EL (cell line): ENCODE measurements at regions not wholly inside any gene's neighbourhood (a gene's known extent, or its start where the extent isn't known, plus 50 kb on each side); places are given as distances from the start of the nearest gene placed in this dataset.
A peak's percentile ranks its signal among the peaks of the same experiment; 100 is the strongest.

ENCODE experiments used
- DNase-seq: peaks from one replicate; pipeline ENCODE4 v3.0.0-alpha.2; 2016

DNA sequence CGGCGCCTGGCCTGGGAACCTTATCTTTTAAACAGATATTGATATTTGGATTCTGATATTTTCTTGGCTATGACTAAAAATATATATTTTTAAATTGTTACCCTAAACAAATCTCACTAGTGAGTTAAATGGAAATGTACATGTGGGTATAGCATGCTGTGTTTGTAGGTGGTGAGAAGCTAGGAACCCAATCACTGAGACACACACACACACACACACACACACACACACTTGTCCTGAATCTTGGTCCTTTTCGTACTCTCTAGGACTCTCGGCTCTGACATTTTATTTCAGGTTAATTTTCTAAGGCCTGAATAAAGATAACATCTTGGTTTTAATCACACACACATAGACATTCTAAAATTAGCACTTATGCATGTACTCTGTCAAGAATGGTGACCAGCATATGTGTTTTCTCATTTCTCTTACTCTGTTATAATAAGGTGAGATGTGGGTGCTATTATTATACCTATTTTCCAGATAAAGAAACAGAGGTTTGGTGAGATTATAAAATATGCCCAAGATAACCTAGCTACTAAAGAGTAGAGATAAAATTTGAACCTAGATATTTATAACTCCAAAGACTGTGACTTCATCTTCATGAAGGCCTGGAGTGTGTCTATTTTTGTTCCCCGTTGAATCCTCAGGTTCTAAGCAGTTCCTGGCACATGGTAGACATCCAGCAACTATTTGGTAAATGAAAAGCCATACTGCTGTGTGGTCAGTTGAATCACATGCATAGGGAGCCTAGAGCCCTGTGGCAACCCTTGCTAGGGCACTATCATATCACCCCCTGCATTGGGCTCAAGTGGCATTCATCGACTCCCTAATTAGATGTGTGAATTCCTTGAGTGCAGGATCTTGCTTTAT, 85.0 kb upstream of the RAB3GAP2 start:
- no peak for DNase-seq

DNA sequence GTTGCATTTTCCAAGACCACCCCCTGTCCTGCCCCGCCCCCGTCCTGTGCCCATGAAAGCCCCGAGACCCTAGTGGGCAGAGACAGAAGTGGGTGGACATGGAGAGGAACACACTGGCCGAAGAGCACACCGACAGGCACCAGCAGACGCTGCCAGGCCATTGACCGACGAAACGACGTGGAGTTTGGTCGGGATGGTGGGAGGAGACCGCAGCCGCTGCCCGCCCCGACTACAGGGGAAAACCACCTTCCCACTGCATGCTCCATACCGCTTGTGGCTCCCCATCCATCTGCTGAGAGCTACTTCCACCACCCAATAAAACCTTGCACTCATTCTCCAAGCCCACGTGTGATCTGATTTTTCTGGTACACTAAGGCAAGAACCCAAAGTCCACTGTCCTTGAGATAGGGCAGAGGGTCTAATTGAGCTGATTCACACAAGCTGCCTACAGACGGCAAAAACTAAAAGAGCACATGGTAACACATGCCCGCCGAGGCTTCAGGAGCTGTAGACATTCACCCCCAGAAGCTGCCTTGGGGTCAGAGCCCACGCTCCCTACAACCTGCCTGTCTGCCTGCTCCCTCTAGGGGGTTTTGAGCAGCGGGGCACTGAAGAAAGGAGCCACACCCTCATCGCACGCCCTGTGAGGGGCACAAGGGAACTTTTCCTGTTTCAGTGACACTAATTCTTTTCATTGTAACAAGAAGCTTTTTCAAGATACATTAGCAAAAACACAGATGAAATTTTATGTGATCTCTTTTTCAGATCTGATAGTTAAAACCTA, 81.2 kb upstream of the RAB3GAP2 start:
- no peak for DNase-seq

DNA sequence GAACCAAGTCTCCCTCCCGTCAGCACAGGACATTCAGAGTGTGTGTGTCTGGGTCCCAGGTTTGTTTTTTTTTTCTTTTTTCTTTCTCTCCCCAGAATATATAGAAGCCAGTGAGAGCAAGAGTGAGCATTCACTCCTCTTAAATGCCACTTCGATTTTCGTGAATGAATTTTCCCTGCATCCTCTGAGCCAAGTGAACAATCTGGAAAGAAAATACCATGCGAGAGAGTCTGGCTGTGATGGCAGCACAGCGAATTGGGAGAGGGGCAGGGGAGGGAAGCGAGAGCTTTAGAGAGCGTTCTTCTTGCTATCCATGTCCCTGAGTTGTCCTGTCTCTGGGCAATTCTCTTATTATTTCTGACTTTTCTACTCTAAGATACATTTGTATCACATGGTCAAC, 76.0 kb upstream of the RAB3GAP2 start:
- no peak for DNase-seq

DNA sequence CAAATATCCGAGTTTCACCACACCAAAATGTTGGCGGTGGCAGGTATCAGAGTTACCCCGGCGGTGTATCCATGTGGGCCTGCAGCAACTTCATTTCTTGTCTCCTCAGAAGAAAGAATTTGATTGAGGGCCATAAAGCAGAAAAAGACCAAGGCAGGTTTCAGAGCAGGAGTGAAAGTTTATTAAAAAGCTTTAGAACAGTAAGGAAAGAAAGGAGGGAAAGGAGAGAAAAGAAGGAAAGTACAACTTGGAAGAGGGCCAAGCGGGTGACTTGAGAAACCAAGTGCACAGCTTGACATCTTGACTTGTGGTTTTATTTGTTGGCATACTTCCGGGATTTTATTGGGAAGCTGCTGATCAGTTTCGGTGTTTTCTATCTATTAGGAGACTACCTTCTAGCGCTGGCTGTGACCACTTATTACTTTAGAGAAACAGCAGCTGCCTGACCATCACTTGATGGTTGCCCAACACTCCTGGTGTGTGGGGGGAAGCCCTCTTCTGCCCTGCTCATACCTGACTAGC, 75.5 kb upstream of the RAB3GAP2 start:
- DNase-seq = no peak

DNA sequence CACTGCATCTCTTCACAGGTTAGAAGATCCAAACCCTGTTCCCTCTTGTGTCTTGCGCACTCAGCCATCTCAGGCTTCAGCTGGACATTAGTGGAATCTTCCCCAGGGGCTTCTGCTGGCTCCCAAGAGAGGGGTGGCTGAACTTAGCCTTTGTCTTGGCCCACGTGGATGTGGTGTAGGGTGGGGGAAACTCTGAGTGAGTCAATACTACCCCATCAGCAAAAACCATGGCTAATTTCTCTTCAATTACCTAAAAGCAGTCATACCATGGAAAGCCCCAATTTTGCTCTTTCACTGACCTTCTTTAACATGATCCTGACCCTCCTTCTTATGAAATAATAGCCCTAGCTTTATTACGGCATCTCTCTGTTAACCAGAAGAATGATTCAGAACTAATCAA, 72.5 kb upstream of the RAB3GAP2 start:
- DNase-seq = no peak

DNA sequence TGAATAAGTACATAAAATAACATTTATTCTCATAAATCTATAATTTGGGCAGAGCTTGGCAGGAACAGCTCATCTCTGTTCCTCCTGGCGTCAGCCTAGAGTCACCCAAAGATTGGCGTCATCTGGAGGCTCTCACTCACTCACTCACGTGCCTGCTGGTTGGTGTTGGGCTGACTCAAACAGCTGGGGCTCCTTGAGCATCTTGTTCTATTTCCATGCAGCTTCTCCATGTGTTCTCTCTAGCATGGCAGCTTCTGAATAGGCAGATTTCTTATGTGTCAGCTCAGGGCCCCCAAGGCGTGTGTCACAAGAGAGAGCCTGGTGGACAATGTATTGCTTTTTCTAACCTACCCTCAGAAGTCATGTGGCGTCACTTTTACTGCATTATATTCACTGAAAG, 70.6 kb upstream of the RAB3GAP2 start:
- DNase-seq = peak; percentile 26

DNA sequence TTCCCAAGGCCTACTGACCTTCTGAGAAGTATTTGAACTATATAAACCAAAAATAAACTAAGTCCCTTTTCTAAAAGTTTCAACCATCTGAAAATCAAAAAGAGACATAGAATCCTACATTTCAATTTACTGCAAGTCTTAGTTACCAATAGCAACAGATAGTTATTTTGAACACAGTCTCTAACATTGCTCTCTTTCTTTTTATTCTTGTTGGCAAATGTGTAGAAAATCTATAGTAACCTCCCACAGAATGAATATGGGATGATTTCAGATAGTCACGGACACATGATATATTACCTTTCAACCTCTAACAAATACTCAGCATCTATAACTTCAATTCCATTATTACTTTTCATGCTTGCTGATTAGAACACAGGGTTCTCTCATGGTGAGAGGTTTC, 68.9 kb upstream of the RAB3GAP2 start:
- DNase-seq = no peak

DNA sequence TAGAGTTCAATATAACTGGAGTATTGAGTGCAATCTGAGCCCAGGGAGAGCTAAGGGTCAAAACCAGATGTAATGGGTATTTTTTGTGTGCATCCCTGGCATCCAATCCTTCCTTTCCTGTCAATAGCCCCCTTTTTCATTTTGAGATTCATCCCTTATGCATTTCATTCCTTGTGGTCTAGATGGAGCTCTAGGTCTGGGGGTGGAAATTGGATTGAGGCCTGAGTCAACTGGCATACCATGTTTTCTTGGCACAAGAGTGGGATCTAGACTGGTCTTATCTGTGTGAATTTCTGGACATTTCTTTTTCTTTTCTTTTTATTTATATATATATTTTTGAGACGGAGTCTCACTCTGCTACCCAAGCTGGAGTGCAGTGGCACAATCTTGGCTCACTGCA, 67.3 kb upstream of the RAB3GAP2 start:
- no peak for DNase-seq

DNA sequence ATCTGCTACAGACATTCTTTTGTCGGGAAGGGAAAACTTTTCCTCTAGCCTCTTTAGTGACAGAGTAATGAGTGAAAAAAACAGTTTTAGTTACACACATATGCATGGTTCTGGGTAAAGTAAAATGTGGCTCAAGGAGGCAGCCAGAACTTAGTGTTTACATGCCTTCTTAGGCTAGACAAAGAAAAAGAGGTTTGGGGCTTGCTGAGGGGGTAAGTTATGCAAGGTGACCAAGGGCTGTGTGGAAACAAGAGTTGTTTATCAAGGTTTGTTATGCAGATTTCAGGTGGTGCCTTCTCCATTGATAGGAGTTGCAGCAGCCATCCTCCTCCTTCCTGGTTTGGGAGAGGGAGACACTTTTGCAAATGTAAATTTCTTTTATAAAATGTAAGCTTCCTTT, 66.5 kb upstream of the RAB3GAP2 start:
- no peak for DNase-seq

DNA sequence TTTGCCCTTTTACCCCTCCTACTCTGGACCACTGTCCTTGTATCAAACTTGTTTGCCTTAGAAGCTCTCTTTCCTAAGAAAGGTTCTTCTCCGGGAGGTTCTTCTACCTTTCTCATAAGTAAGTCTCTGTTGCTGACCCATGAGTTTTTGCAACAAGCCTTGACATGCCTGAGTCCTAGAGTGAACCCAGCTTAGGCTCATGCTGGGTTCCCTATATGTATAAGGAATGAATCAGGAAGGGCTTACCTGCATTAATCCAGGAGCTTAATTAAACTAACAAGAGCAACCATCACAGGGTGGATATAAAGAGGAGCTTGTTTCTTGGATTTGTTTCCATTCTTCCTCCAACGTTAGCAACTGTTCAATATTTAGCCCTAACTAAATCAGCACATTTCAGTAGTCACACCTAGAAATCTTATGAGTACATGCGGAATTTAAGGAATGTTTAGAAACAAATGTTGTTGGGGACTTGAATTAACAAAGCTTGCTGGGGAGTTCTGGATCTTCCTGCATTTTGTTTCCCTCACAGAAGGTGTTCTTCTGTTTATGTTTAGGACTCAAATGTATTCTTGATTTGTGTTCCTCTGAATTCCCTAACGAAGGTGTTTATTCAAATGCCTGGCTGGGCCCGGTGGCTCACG, 64.3 kb upstream of the RAB3GAP2 start:
- DNase-seq = no peak

DNA sequence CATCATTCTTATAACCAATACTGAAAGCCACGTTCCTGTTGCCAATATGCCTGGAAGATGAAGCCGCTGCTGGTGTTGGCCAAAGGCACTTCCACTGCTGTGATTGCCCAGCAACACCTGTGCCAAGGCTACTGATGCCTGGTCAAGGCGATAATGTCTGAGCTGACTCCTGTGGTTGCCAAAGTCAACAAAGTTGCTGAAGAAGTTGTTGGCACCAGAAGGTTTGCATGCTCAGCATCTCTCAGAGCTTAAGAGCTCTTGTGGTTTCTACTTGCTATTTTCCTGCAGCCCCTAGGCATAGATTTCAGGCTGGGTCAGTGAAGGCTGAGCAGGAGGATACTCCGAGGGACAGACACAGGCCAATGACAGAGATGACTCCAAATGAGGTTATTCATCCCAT, 63.4 kb upstream of the RAB3GAP2 start:
- no peak for DNase-seq

DNA sequence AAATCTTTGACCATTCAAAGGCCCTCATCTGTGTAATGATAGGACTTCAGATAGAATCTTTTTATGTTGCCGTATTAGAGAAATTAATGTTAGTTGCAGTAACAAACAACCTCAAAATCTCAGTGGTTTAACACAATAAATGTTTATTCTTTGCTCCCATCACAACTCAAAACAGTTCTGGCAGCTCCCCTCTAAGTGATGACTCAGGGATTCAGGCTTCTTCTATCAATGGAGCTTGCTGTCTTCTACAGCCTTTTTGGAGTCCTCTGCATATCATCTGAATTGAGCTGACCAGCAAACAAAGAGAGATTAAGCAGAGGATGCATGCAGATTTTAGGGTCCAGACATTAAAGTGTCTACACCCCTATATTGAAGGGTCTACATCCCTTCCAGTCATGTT, 59.1 kb upstream of the RAB3GAP2 start:
- no peak for DNase-seq

DNA sequence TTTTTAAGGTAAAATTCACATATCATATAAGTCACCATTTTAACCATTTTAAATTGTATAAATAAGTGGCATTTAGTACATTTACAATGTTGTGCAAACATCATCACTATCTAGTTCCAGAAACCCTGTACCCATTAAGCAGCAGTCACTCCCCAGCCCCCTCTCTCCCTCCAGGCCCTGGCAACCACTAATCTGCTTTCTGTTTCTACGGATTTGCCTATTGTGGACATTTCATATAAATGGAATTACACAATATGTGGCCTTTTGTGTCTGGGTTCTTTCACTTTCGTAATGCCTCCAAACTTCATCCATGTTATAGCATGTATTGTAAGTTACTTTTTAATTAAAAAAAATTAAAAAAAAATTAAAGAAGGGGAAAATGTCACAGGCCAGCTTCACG, 58.0 kb upstream of the RAB3GAP2 start:
- DNase-seq = no peak

DNA sequence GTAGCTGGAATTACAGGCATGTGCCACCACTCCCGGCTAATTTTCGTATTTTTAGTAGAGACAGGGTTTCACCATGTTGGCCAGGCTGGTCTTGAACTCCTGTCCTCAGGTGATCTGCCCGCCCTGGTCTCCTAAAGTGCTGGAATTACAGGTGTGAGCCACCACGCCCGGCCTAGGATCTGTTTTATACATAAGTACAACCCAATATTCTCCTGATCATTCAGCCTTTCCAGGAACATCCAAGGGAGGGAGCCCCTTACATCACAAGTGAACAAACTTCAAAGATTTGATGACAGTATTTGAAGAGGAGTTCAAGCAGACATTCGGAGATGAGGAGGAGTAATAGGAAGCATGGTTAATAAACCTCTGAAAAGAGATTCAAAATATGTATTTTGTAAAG, 54.9 kb upstream of the RAB3GAP2 start:
- no peak for DNase-seq

DNA sequence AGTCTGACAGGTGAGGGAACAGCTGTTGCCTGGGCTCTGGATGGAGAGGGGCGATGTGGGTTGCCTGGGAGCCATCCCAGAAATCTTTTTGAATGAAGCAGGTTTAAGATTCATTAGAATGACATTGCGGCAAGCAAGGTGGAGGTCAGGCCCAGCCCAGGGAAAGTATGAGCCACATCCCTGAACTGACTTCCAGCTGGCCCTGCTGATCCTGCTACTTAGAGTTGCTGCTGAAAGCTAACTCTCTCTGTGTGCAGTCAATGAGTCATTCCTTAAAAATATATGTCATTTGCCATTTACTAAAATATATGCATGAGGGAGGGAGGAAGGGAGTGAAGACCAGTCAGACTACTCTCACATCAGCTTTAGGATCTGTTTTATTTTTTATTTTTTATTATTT, 54.3 kb upstream of the RAB3GAP2 start:
- peak; percentile 60 for DNase-seq

DNA sequence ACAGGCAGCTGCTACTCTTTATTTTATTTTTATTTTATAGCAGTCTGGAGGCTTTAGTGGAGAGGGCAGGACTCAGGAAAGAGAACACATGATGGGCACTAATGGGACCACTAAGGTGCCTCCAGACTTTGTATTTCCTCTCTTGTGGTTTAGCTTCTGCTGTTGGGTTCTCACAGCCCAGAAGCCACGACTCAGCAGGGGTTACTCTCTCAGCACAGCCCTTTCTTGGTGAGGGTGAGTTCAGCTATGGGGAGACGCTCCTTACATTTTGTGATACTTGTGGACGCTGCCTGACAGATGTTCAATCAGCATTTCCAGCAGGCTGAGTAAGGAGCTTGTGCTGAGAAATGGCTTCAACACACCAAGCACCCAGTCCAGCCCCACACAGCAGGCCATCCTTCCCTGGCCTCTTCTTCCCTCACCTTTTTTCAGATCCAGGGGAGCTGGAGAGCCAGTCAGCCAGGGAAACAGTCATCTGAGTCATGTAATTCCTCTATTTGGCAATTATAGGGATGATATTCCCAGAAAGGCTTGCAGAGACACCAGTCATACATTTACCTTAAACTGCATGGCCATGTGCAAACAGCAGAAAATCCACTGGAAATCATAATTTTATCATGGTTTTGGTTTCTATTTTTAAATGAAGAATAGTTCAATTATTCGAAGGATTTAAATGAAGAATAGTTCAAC, 53.2 kb upstream of the RAB3GAP2 start:
- DNase-seq = no peak

DNA sequence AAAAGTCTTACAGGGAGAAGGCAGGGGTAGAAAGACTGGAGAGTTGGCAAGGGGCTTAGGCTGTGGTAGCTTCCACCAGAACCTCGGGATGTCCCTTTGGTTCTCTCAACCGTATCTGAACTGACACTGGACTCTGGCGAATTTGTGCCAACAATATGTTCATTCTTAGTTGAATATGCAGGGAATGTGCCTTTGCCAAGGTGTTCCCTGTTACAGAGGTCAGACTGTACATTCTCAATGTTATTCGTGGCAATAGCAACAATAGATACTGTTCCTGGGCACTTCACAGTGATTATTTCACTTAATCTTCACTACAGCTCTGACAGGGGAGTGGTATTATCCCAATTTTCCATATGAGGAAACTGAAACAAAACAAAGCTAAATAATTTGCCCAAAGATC, 51.5 kb upstream of the RAB3GAP2 start:
- no peak for DNase-seq

DNA sequence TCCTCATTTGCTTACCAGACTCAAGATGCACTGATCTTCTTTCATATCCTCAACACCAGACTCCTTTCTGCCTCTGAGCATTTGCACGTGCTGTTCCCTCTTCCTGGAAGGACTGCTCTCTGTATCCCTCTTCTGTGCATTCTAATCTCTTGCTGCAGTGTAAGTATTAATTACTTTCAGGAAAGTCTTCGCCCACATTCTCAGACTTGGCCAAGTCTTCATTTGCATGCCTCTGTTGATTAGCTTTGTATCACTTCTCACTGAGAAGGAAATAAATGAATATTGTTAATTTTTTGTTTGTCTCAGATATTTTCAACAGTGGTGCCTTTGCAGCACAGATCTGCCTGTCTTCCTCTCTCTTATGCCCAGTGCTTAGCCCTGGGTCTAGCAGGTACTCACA, 50.3 kb upstream of the RAB3GAP2 start:
- DNase-seq = no peak
